ENCODE measurements at regions not wholly inside any gene's neighbourhood (a gene's known extent, or its start where the extent isn't known, plus 50 kb on each side); places are given as distances from the start of the nearest gene placed in this dataset.

- Mint-ChIP-seq H3K4me3 (no peak overlapping the region), H3K27ac (no peak overlapping the region), H3K9me3 (peaks cover 0 to under 1% of the 10 kb centered on the region in 2 donors), H3K27me3 (ENCODE audit: low read depth) (no peaks in the 10 kb centered on the region), H3K4me1 (ENCODE audit: low read depth) (peaks cover 20% of the 10 kb centered on the region), H3K36me3 (ENCODE audit: insufficient read depth in 2 of 2) (peaks cover 1 to 5% of the 10 kb centered on the region in 2 donors)
- DNase-seq: no peak
- no peak for ATAC-seq (replicated peaks in 1 of 2)
These were observed 51.0 kb upstream of the PCBP1 start for GRCh38 chr2:70036290-70036689.

DNA sequence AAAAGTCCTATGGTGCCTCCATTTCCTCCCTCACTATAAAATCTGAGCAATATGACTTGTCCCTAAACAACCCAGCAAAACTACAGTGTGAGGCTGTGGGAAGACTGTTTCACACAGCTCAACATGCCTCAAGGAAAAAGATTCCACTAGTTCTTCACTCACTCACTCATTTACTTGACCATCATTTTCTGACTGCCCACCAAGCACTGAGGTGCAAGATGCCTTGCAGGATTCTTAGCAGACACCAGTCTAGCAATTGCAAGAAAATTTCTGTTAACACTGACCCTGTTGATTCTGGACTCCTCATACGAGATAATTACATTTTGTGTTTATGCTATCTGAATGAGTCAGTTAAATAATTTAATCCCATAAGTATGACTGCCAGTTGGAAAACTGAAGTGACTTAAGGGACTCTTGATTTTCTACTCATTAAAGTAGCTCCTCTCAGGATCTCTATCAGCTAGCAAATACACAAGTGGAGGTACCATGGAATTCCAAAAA is 51.9 kb upstream of the PCBP1 start:
- H3K27me3 Mint-ChIP-seq (ENCODE audit: low read depth): no peaks in the 10 kb centered on the region
- H3K36me3 Mint-ChIP-seq (ENCODE audit: insufficient read depth in 2 of 2): peaks cover 1 to 5% of the 10 kb centered on the region in 2 donors
- no peak overlapping the region for H3K27ac Mint-ChIP-seq

DNA sequence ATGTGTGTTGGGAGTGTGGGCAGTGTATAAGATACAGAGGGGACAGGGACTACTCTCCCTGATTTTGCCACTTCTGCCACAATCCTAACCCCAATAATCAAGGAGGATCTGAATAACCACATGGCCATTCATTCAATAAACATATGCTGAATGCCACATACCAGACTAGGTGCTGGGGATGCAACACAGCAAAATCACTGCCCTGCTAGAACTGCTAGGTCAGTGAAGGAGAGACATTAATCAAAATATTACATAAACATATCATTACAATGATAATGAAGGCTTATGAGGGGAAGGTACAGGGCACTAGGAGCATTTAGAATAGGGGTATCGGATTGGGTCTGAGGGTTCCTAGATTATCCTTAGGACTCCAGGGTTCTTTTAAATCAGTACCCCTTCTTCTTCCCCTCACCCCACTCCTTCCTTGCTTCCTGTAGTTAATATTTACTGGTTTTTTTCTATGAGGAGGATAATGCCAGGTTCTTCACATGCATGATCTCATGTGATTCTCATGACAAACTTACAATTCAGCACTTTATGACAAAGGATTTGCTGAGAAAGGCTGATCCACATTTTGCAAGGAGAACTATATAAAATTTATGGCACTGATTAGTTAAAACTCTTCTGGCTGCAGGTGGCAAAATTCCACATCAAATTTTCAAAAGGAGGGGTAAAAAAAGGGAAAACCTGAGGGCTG is 56.4 kb upstream of the PCBP1 start:
- Mint-ChIP-seq H3K9me3 (no peaks in the 10 kb centered on the region), H3K36me3 (ENCODE audit: insufficient read depth in 2 of 2) (peaks cover 1 to 3% of the 10 kb centered on the region in 2 donors), H3K4me1 (ENCODE audit: low read depth) (peaks cover 11% of the 10 kb centered on the region), H3K27ac (no peak overlapping the region), H3K4me3 (no peak overlapping the region), H3K27me3 (ENCODE audit: low read depth) (no peaks in the 10 kb centered on the region)
- ATAC-seq (replicated peaks in 1 of 2) (no peak), DNase-seq (no peak)

More for the DNA sequence above, 51.9 kb upstream of the PCBP1 start:
- H3K4me1 Mint-ChIP-seq (ENCODE audit: low read depth): peaks cover 18% of the 10 kb centered on the region
- H3K9me3 Mint-ChIP-seq: no peaks in the 10 kb centered on the region
- no peak for DNase-seq
- H3K4me3 Mint-ChIP-seq: no peak overlapping the region
- no peak for ATAC-seq (replicated peaks in 1 of 2)

- Mint-ChIP-seq H3K36me3 (ENCODE audit: insufficient read depth in 2 of 2) (peaks cover 3 to 4% of the 10 kb centered on the region in 2 donors), H3K4me1 (ENCODE audit: low read depth) (peaks cover 3% of the 10 kb centered on the region), H3K27ac (no peak overlapping the region), H3K4me3 (no peak overlapping the region), H3K9me3 (no peaks in the 10 kb centered on the region), H3K27me3 (ENCODE audit: low read depth) (no peaks in the 10 kb centered on the region)
- ATAC-seq (replicated peaks in 1 of 2) (peak in 1 of 2 donors; percentile 19), DNase-seq (no peak)
These were observed 57.4 kb upstream of the PCBP1 start for GRCh38 chr2:70029814-70030409.

- no peaks in the 10 kb centered on the region for H3K4me1 Mint-ChIP-seq (ENCODE audit: low read depth)
- H3K4me3 Mint-ChIP-seq: no peak overlapping the region
- peaks cover 0 to 2% of the 10 kb centered on the region in 2 donors for H3K36me3 Mint-ChIP-seq (ENCODE audit: insufficient read depth in 2 of 2)
- H3K27ac Mint-ChIP-seq: no peak overlapping the region
- DNase-seq (no peak), ATAC-seq (replicated peaks in 1 of 2) (no peak)
- H3K27me3 Mint-ChIP-seq (ENCODE audit: low read depth): no peaks in the 10 kb centered on the region
- no peaks in the 10 kb centered on the region for H3K9me3 Mint-ChIP-seq
These were observed 62.9 kb upstream of the ASPRV1 start for GRCh38 chr2:70024284-70024683.

DNA sequence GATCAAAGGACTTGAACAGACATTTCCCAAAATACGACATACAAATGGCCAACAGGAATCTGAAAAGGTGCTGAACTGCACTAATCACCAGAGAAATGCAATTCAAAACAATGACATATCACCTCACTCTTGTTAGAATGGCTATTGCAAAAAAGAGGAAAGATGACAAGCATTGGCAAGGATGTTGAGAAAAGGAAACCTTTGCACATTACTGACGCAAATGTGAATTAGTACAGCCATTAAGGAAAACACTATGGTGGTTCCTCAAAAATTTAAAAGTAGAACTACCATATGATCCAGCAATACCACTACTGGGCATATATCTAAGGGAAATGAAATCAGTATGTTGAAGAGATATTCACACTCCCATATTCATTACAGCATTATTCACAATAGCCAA is 57.7 kb upstream of the ASPRV1 start:
- Mint-ChIP-seq H3K27me3 (ENCODE audit: low read depth) (no peaks in the 10 kb centered on the region), H3K36me3 (ENCODE audit: insufficient read depth in 2 of 2) (peaks cover 10 to 16% of the 10 kb centered on the region in 2 donors), H3K27ac (peak overlapping the region; percentile 12), H3K4me3 (no peak overlapping the region), H3K9me3 (peaks cover 4 to 6% of the 10 kb centered on the region in 2 donors), H3K4me1 (ENCODE audit: low read depth) (peaks cover 21% of the 10 kb centered on the region)
- ATAC-seq (replicated peaks in 1 of 2) (no peak), DNase-seq (no peak)

DNA sequence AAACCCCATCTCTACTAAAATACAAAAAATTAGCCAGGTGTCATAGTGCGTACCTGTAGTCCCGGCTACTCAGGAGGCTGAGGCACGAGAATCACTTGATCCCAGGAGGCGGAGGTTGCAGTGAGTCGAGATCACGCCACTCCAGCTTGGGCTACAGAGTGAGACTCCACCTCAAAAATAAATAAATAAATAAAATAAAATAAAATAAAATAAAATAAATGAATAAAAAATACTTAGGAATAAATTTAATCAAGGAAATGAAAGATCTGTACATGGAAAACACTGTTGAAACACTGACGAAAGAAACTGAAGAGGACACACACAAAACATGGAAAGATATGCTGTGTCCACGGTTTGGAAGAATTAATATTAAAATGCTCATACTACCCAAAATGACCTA is 56.5 kb upstream of the ASPRV1 start:
- no peaks in the 10 kb centered on the region for H3K27me3 Mint-ChIP-seq (ENCODE audit: low read depth)
- H3K4me3 Mint-ChIP-seq: no peak overlapping the region
- no peak for DNase-seq
- peaks cover 4 to 6% of the 10 kb centered on the region in 2 donors for H3K9me3 Mint-ChIP-seq
- H3K4me1 Mint-ChIP-seq (ENCODE audit: low read depth): peaks cover 26% of the 10 kb centered on the region
- H3K27ac Mint-ChIP-seq: peak overlapping the region; percentile 72
- ATAC-seq (replicated peaks in 1 of 2): no peak
- peaks cover 11 to 17% of the 10 kb centered on the region in 2 donors for H3K36me3 Mint-ChIP-seq (ENCODE audit: insufficient read depth in 2 of 2)

DNA sequence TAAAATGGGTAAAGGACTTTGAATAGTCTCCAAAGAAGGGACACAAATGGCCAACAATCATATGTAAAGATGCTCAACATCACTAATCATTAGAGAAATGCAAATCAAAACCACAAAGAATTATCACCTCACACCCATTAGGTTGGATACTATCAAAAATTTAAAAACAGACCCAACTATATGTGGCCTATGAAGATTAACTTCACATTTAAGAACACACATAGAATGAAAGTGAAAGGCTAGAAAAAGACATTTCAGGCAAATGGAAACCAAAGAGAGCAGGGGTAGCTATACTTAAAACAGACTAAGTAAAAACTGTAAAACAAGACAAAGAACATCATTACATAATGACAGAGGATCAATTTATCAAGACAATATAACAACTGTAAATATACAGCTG is 53.5 kb upstream of the ASPRV1 start:
- ATAC-seq (replicated peaks in 1 of 2) (peak; percentile 24 to 45), DNase-seq (no peak)
- Mint-ChIP-seq H3K4me3 (peak overlapping the region in 1 of 2 donors; percentile 33), H3K27ac (peak overlapping the region; percentile 54), H3K36me3 (ENCODE audit: insufficient read depth in 2 of 2) (peaks cover 17 to 18% of the 10 kb centered on the region in 2 donors), H3K9me3 (peaks cover 4 to 6% of the 10 kb centered on the region in 2 donors), H3K27me3 (ENCODE audit: low read depth) (no peaks in the 10 kb centered on the region), H3K4me1 (ENCODE audit: low read depth) (peaks cover 38% of the 10 kb centered on the region)

GRCh38 chr2:70012887-70013286 is 51.5 kb upstream of the ASPRV1 start:
- Mint-ChIP-seq H3K36me3 (ENCODE audit: insufficient read depth in 2 of 2) (peaks cover 12 to 13% of the 10 kb centered on the region in 2 donors), H3K27me3 (ENCODE audit: low read depth) (no peaks in the 10 kb centered on the region), H3K27ac (peak overlapping the region; percentile 54), H3K4me3 (peak overlapping the region in 1 of 2 donors; percentile 15), H3K9me3 (peaks cover 0 to 3% of the 10 kb centered on the region in 2 donors), H3K4me1 (ENCODE audit: low read depth) (peaks cover 32% of the 10 kb centered on the region)
- DNase-seq: no peak
- ATAC-seq (replicated peaks in 1 of 2): peak; percentile 43 to 60

DNA sequence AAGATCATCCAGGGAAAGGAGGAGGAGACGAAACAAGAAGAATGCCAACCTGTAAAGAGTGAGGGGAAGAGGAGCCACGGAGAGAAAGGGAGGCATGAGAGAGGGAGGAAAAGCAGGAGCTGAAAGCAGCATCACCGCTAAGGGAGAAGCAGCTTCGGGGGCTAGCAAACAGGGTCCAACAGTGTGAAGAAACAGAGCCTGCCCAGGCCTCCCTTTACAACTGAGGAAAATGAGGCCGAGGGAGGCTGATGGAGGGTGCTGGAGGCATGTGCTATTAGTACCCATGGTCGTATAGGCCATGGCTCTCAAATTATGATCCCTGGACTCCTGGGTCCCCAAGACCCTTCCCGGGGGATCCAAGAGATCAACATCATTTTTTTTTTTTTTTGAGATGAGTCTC is 50.4 kb upstream of the ASPRV1 start:
- H3K36me3 Mint-ChIP-seq (ENCODE audit: insufficient read depth in 2 of 2): peaks cover 12 to 13% of the 10 kb centered on the region in 2 donors

GRCh38 chr2:70011335-70011734 is 49.9 kb upstream of the ASPRV1 start:
- Mint-ChIP-seq H3K9me3 (peaks cover 0 to 3% of the 10 kb centered on the region in 2 donors), H3K4me1 (ENCODE audit: low read depth) (peaks cover 32% of the 10 kb centered on the region), H3K27me3 (ENCODE audit: low read depth) (no peaks in the 10 kb centered on the region), H3K4me3 (no peak overlapping the region), H3K27ac (peak overlapping the region; percentile 13), H3K36me3 (ENCODE audit: insufficient read depth in 2 of 2) (peaks cover 12% of the 10 kb centered on the region in 2 donors)
- no peak for ATAC-seq (replicated peaks in 1 of 2)
- DNase-seq: no peak

More for the DNA sequence above, 50.4 kb upstream of the ASPRV1 start:
- ATAC-seq (replicated peaks in 1 of 2) (no peak), DNase-seq (no peak)
- Mint-ChIP-seq H3K27ac (peak overlapping the region; percentile 13), H3K9me3 (peaks cover 0 to 3% of the 10 kb centered on the region in 2 donors), H3K27me3 (ENCODE audit: low read depth) (no peaks in the 10 kb centered on the region), H3K4me1 (ENCODE audit: low read depth) (peaks cover 32% of the 10 kb centered on the region), H3K4me3 (no peak overlapping the region)
